HepG2 (cell line): ENCODE measurements at regions not wholly inside any gene's neighbourhood (a gene's known extent, or its start where the extent isn't known, plus 50 kb on each side); places are given as distances from the start of the nearest gene placed in this dataset.

Experiments
- EZH2 ChIP-seq: conservative IDR thresholded peaks from 2 replicates; pipeline ENCODE4 v1.6.1; 2012; ENCODE audit warnings: mild to moderate bottlenecking, low read depth, low read length, moderate library complexity
- HDAC2 ChIP-seq: sonication (generic); formaldehyde crosslinking; IDR thresholded peaks from 2 replicates; pipeline ENCODE4 v1.4.0; 2020; ENCODE audit warnings: missing genetic modification reagents
- POLR2AphosphoS5 ChIP-seq: IDR thresholded peaks from 2 replicates; pipeline ENCODE4 v1.6.1; 2012; ENCODE audit warnings: low read depth, low read length
- RNF219 ChIP-seq: sonication (generic); formaldehyde crosslinking; IDR thresholded peaks from 2 replicates; pipeline ENCODE4 v1.5.0; 2020; ENCODE audit warnings: mild to moderate bottlenecking, missing genetic modification reagents
- STAT5B ChIP-seq: sonication (generic); formaldehyde crosslinking; IDR thresholded peaks from 2 replicates; pipeline ENCODE4 v1.4.0; 2020; ENCODE audit warnings: missing genetic modification reagents
- ZNF18 ChIP-seq: sonication (generic); formaldehyde crosslinking; IDR thresholded peaks from 2 replicates; pipeline ENCODE4 v1.8.0; 2022; ENCODE audit warnings: mild to moderate bottlenecking, missing genetic modification reagents; ENCODE audit not compliant: insufficient replicate concordance
- ZNF34 ChIP-seq: sonication (generic); formaldehyde crosslinking; IDR thresholded peaks from 2 replicates; pipeline ENCODE4 v1.4.0; 2020; ENCODE audit warnings: mild to moderate bottlenecking, missing genetic modification reagents, borderline replicate concordance

GRCh38 chr7:22962775-22963350, 51.1 kb downstream of the HYCC1 start:
- no peak for TF ChIP-seq STAT5B (CRISPR knock-in tag)
- TF ChIP-seq EZH2 = no peak
- TF ChIP-seq ZNF18 (CRISPR knock-in tag) = no peak
- no peak for TF ChIP-seq ZNF34 (CRISPR knock-in tag)
- TF ChIP-seq RNF219 = no peak
- no peak for TF ChIP-seq HDAC2 (CRISPR knock-in tag)
- no peak for TF ChIP-seq POLR2AphosphoS5
